C4-2B (cell line): ENCODE measurements at regions not wholly inside any gene's neighbourhood (a gene's known extent, or its start where the extent isn't known, plus 50 kb on each side); places are given as distances from the start of the nearest gene placed in this dataset.

Experiments
- H3K27ac ChIP-seq: fragments of 450-650 bp; 2 replicates; pipeline ENCODE4 v1.5.1; 2017
- CTCF ChIP-seq: fragments of 450-650 bp; conservative IDR thresholded peaks from 2 replicates; pipeline ENCODE4 v1.5.1; 2017; ENCODE audit warnings: mild to moderate bottlenecking
- ZFX ChIP-seq: fragments of 450-650 bp; IDR thresholded peaks from 2 replicates; pipeline ENCODE4 v1.6.1; 2017

GRCh38 chr15:96181873-96182301, 148.6 kb upstream of the NR2F2 start:
- no peak overlapping the region for H3K27ac ChIP-seq

GRCh38 chr15:96182736-96183513, 147.6 kb upstream of the NR2F2 start:
- TF ChIP-seq CTCF (no peak), ZFX (no peak)
- H3K27ac ChIP-seq = no peak overlapping the region; the same call in 1 of the 2 replicates

More at GRCh38 chr15:96181873-96182301, 148.6 kb upstream of the NR2F2 start:
- TF ChIP-seq ZFX (no peak), CTCF (no peak)

- TF ChIP-seq ZFX (no peak), CTCF (no peak)
- no peak overlapping the region; the same call in 1 of the 2 replicates for H3K27ac ChIP-seq
Observed at GRCh38 chr15:96183514-96183850, 147.0 kb upstream of the NR2F2 start.

- TF ChIP-seq ZFX = no peak
- no peak for TF ChIP-seq CTCF
- no peak overlapping the region for H3K27ac ChIP-seq
Observed at GRCh38 chr15:96183867-96184266, 146.6 kb upstream of the NR2F2 start.

- H3K27ac ChIP-seq = peak overlapping the region; percentile 50
- no peak for TF ChIP-seq CTCF
- TF ChIP-seq ZFX = no peak
Observed at GRCh38 chr15:96184297-96184696, 146.2 kb upstream of the NR2F2 start.

- H3K27ac ChIP-seq = no peak overlapping the region
Observed at GRCh38 chr15:96186105-96186504, 144.4 kb upstream of the NR2F2 start.

More at GRCh38 chr15:96186105-96186504, 144.4 kb upstream of the NR2F2 start:
- no peak for TF ChIP-seq CTCF
- no peak for TF ChIP-seq ZFX
